NCI-H2196 (cell line): ENCODE measurements at regions not wholly inside any gene's neighbourhood (a gene's known extent, or its start where the extent isn't known, plus 50 kb on each side); places are given as distances from the start of the nearest gene placed in this dataset.

Source experiments
- DNase-seq: peaks from one replicate; lab custom pipeline; 2025; ENCODE audit not compliant: unreplicated experiment; lab: John Stamatoyannopoulos, UW

- no peak for DNase-seq
Observed at GRCh38 chr18:78677483-78678317, 301.9 kb upstream of the SALL3 start.

- no peak for DNase-seq
Observed at GRCh38 chr18:78678318-78678695, 301.3 kb upstream of the SALL3 start.

GRCh38 chr18:78679031-78679430, 300.6 kb upstream of the SALL3 start:
- DNase-seq, result no peak

GRCh38 chr18:78679613-78680260, 299.9 kb upstream of the SALL3 start:
- no peak for DNase-seq

- DNase-seq, result no peak
Observed at GRCh38 chr18:78681396-78681795, 298.2 kb upstream of the SALL3 start.

GRCh38 chr18:78681934-78682333, 297.7 kb upstream of the SALL3 start:
- DNase-seq, result no peak

GRCh38 chr18:78682716-78683115, 296.9 kb upstream of the SALL3 start:
- DNase-seq, result no peak

- no peak for DNase-seq
Observed at GRCh38 chr18:78683191-78684010, 296.2 kb upstream of the SALL3 start.

- DNase-seq, result no peak
Observed at GRCh38 chr18:78685250-78685979, 294.2 kb upstream of the SALL3 start.

GRCh38 chr18:78685980-78686530, 293.6 kb upstream of the SALL3 start:
- no peak for DNase-seq

- no peak for DNase-seq
Observed at GRCh38 chr18:78686976-78687685, 292.5 kb upstream of the SALL3 start.

- no peak for DNase-seq
Observed at GRCh38 chr18:78687736-78688135, 291.9 kb upstream of the SALL3 start.

- DNase-seq, result no peak
Observed at GRCh38 chr18:78688249-78688648, 291.4 kb upstream of the SALL3 start.

GRCh38 chr18:78688916-78689315, 290.7 kb upstream of the SALL3 start:
- no peak for DNase-seq

GRCh38 chr18:78689606-78690005, 290.0 kb upstream of the SALL3 start:
- DNase-seq, result no peak

- DNase-seq, result no peak
Observed at GRCh38 chr18:78692105-78692504, 287.5 kb upstream of the SALL3 start.

GRCh38 chr18:78693429-78693828, 286.2 kb upstream of the SALL3 start:
- no peak for DNase-seq

- DNase-seq, result no peak
Observed at GRCh38 chr18:78696698-78697435, 282.8 kb upstream of the SALL3 start.

GRCh38 chr18:78697446-78697845, 282.2 kb upstream of the SALL3 start:
- DNase-seq, result no peak
